HCT116 (cell line): ENCODE measurements at regions not wholly inside any gene's neighbourhood (a gene's known extent, or its start where the extent isn't known, plus 50 kb on each side); places are given as distances from the start of the nearest gene placed in this dataset.
A peak's percentile ranks its signal among the peaks of the same experiment; 100 is the strongest.

Experiments
- ATAC-seq: fragments of 200-7000 bp; cut with Tn5 transposase; 2 replicates; pipeline ENCODE4 v1.9.1; 2020; ENCODE audit warnings: mild to moderate bottlenecking, moderate library complexity
- BruUV-seq: library from RNA; stranded (reverse); fragments of 400-500 nt; replicated peaks from 2 replicates; lab custom pipeline; 2021; lab: Mats Ljungman, UMichigan
- CTCF ChIA-PET: fragments of 300-600 bp; sonication (Branson Sonifier 250); formaldehyde crosslinking; loops from one replicate; lab custom pipeline; 2021; ENCODE audit warnings: antibody characterized with exemption; lab: Charles Lee
- POLR2A ChIA-PET: fragments of 300-600, 350-600 bp; sonication (Branson Sonifier 250); formaldehyde crosslinking; loops from one replicate; lab custom pipeline; 2021; ENCODE audit warnings: antibody characterized with exemption; lab: Charles Lee
- RAD21 ChIA-PET, 2 experiments: fragments of 300-600 bp; sonication (Branson Sonifier 250); formaldehyde crosslinking; loops; one replicate each; lab custom pipeline; 2023; ENCODE audit warnings: low total read pairs in 2 of 2; ENCODE audit not compliant: uncharacterized antibody in 2 of 2, unreplicated experiment in 2 of 2, low non-redundant PET in 1 of 2; lab: Charles Lee
- DNase-seq: peaks from one replicate; pipeline ENCODE4 v3.0.0-alpha.2; 2010; ENCODE audit warnings: low read depth, low spot score
- H2AFZ ChIP-seq: fragments of 200-600 bp; shearing (Covaris generic), sonication (generic); 2 replicates; pipeline ENCODE4 v1.6.1; 2017; ENCODE audit warnings: low read depth, mixed run types, mixed read lengths, antibody characterized with exemption, low read length; ENCODE audit not compliant: poor library complexity, severe bottlenecking
- H3K27ac ChIP-seq: 2 replicates; pipeline ENCODE4 v1.5.1; 2012; ENCODE audit warnings: low read depth, low read length
- H3K27me3 ChIP-seq: fragments of 200-600 bp; sonication (generic); 2 replicates; pipeline ENCODE4 v1.6.1; 2016; ENCODE audit warnings: mixed run types, low read length, mixed read lengths; ENCODE audit not compliant: insufficient read depth
- H3K36me3 ChIP-seq, 2 experiments: fragments of 200-500 bp in 1 of 2; fragments of 200-600 bp in 1 of 2; sonication (Bioruptor generic) in 1 of 2; sonication (generic) in 1 of 2; 2 replicates each; pipeline versions ENCODE4 v1.5.1 to v1.6.1; 2014 to 2016; ENCODE audit warnings: low read length in 2 of 2, inconsistent platforms in 1 of 2, mixed read lengths in 1 of 2, mixed run types in 1 of 2; ENCODE audit not compliant: insufficient read depth in 2 of 2, control insufficient read depth in 1 of 2
- H3K4me1 ChIP-seq, 2 experiments: fragments of 200-600 bp in 1 of 2; sonication (generic) in 1 of 2; 2 replicates each; pipeline versions ENCODE4 v1.5.1 to v1.6.1; 2012 to 2017; ENCODE audit warnings: low read length in 2 of 2, inconsistent platforms in 1 of 2, mild to moderate bottlenecking in 1 of 2, mixed read lengths in 1 of 2, mixed run types in 1 of 2, moderate library complexity in 1 of 2; ENCODE audit not compliant: insufficient read depth in 2 of 2, control insufficient read depth in 1 of 2
- H3K4me2 ChIP-seq: fragments of 200-600 bp; sonication (generic); 2 replicates; pipeline ENCODE4 v1.6.1; 2017; ENCODE audit warnings: mixed run types, low read length, mixed read lengths
- H3K4me3 ChIP-seq, 2 experiments: fragments of 200-600 bp in 1 of 2; sonication (generic) in 1 of 2; replicated peaks in 1 of 2; 2 replicates each; pipeline ENCODE4 v1.5.1; 2011 to 2016; ENCODE audit warnings: low read length in 2 of 2, control low read depth in 1 of 2, low read depth in 1 of 2, mild to moderate bottlenecking in 1 of 2, mixed read lengths in 1 of 2, mixed run types in 1 of 2
- H3K79me2 ChIP-seq: fragments of 200-600 bp; sonication (generic); 2 replicates; pipeline ENCODE4 v1.6.1; 2017; ENCODE audit warnings: mild to moderate bottlenecking, mixed run types, low read length, moderate library complexity, mixed read lengths; ENCODE audit not compliant: insufficient read depth
- H3K9ac ChIP-seq: fragments of 200-600 bp; sonication (generic); 2 replicates; pipeline ENCODE4 v1.6.1; 2016; ENCODE audit warnings: low read length, mixed read lengths
- H3K9me2 ChIP-seq: fragments of 200-600 bp; sonication (generic), shearing (Covaris generic); 2 replicates; pipeline ENCODE4 v1.6.1; 2017; ENCODE audit warnings: mixed run types, mild to moderate bottlenecking, moderate library complexity; ENCODE audit not compliant: insufficient read depth
- H3K9me3 ChIP-seq, 2 experiments: fragments of 200-500 bp in 1 of 2; fragments of 200-600 bp in 1 of 2; sonication (Bioruptor generic) in 1 of 2; sonication (generic) in 1 of 2; 2 replicates each; pipeline ENCODE4 v1.6.1; 2014 to 2017; ENCODE audit warnings: low read length in 2 of 2, mixed read lengths in 2 of 2, inconsistent platforms in 1 of 2, low read depth in 1 of 2, mild to moderate bottlenecking in 1 of 2, mixed run types in 1 of 2, moderate library complexity in 1 of 2; ENCODE audit not compliant: control insufficient read depth in 1 of 2, insufficient read depth in 1 of 2
- H4K20me1 ChIP-seq: fragments of 200-600 bp; sonication (generic), shearing (Covaris generic); 2 replicates; pipeline ENCODE4 v1.6.1; 2017; ENCODE audit warnings: mixed run types, mild to moderate bottlenecking, moderate library complexity; ENCODE audit not compliant: insufficient read depth
- ATF3 ChIP-seq: IDR thresholded peaks from 2 replicates; pipeline ENCODE4 v1.6.1; 2012
- CBX3 ChIP-seq: IDR thresholded peaks from 2 replicates; pipeline ENCODE4 v1.6.1; 2012; ENCODE audit warnings: low read depth
- CEBPB ChIP-seq: IDR thresholded peaks from 2 replicates; pipeline ENCODE4 v1.6.1; 2012; ENCODE audit warnings: low read depth
- CTCF ChIP-seq, 3 experiments: fragments of 200-600 bp in 1 of 3; sonication (generic) in 1 of 3; IDR thresholded peaks in 2 of 3; conservative IDR thresholded peaks in 1 of 3; 2 replicates each; pipeline ENCODE4 v1.5.1; 2012 to 2017; ENCODE audit warnings: low read depth in 2 of 3, low read length in 2 of 3, antibody characterized with exemption in 1 of 3, borderline replicate concordance in 1 of 3, control low read depth in 1 of 3, mild to moderate bottlenecking in 1 of 3, mixed read lengths in 1 of 3, mixed run types in 1 of 3, moderate library complexity in 1 of 3; ENCODE audit not compliant: insufficient read depth in 1 of 3
- EZH2 ChIP-seq: fragments of 200-600 bp; sonication (generic); IDR thresholded peaks from 2 replicates; pipeline ENCODE4 v1.6.1; 2017; ENCODE audit warnings: antibody characterized with exemption, mixed run types
- MAX ChIP-seq: IDR thresholded peaks from 2 replicates; pipeline ENCODE4 v1.6.1; 2012
- POLR2A ChIP-seq: IDR thresholded peaks from 2 replicates; pipeline ENCODE4 v1.7.0; 2011; ENCODE audit warnings: borderline replicate concordance; ENCODE audit not compliant: insufficient read depth, insufficient read length; ENCODE audit errors: extremely low read depth
- SIN3A ChIP-seq: IDR thresholded peaks from 2 replicates; pipeline ENCODE4 v1.6.1; 2012; ENCODE audit warnings: low read depth
- SRF ChIP-seq: IDR thresholded peaks from 2 replicates; pipeline ENCODE4 v1.6.1; 2012; ENCODE audit warnings: low read depth
- TCF7L2 ChIP-seq: IDR thresholded peaks from 2 replicates; pipeline ENCODE4 v1.7.0; 2011; ENCODE audit warnings: borderline replicate concordance, inconsistent platforms; ENCODE audit not compliant: insufficient read depth, insufficient read length; ENCODE audit errors: extremely low read depth
- YY1 ChIP-seq: IDR thresholded peaks from 2 replicates; pipeline ENCODE4 v1.6.1; 2011; ENCODE audit warnings: low read length, low read depth, moderate library complexity, mild to moderate bottlenecking; ENCODE audit not compliant: insufficient replicate concordance; ENCODE audit errors: extremely low read depth
- ZFX ChIP-seq: fragments of 450-650 bp; IDR thresholded peaks from 2 replicates; pipeline ENCODE4 v1.6.1; 2017
- intact Hi-C: fragments of 100-400 bp; cut with micrococcal nuclease; formaldehyde crosslinking; loops from 2 replicates; pipeline ENCODE4 v1.10.0; 2022

- no peak overlapping the region for H3K27ac ChIP-seq
- H3K4me1 ChIP-seq = peaks cover 2 to 17% of the 10 kb centered on the region in 2 experiments; a peak in 2 of 4 replicates
- no peak for TF ChIP-seq SRF
- TF ChIP-seq CBX3 = no peak
- no peak for TF ChIP-seq CEBPB
- no peak for TF ChIP-seq EZH2
- no peak for TF ChIP-seq ZFX
- TF ChIP-seq CTCF (IDR thresholded peaks at IDR 0.05 in 2 of 3, conservative IDR thresholded peaks at IDR 0.05 in 1 of 3; ENCODE audit: borderline replicate concordance in 1 of 3, insufficient read depth in 1 of 3, low read depth in 2 of 3, low read length in 2 of 3) = no peak
- no peak for TF ChIP-seq ATF3
- no peak for TF ChIP-seq MAX
- no peak for TF ChIP-seq YY1
- no peak for TF ChIP-seq POLR2A
- no peak for TF ChIP-seq SIN3A
- TF ChIP-seq TCF7L2 = no peak
- H4K20me1 ChIP-seq = no peaks in the 10 kb centered on the region
- no peak overlapping the region for H3K9ac ChIP-seq
- no peak overlapping the region for H3K4me3 ChIP-seq
- DNase-seq = no peak
- no peaks in the 10 kb centered on the region for H3K79me2 ChIP-seq
- 0 out of 2 replicates have a peak, but pooled peaks cover 5% of the 10 kb centered on the region for H3K27me3 ChIP-seq
- BruUV-seq = no TSS peak
- H3K9me3 ChIP-seq = no peaks in the 10 kb centered on the region
- no peaks in the 10 kb centered on the region for H3K9me2 ChIP-seq
- H3K4me2 ChIP-seq = peak overlapping the region; percentile 20; the same call in 1 of the 2 replicates
- ChIA-PET CTCF (no interaction called here), POLR2A (no interaction called here), RAD21 (no interaction called here)
- H2AFZ ChIP-seq = no peak overlapping the region
- intact Hi-C loops = no loop called here
- H3K36me3 ChIP-seq = no peaks in the 10 kb centered on the region
- ATAC-seq = no peak
Observed at GRCh38 chr6:84521511-84521910, 242.9 kb downstream of the TBX18 start.
